GM21717 (cell line): ENCODE measurements at regions not wholly inside any gene's neighbourhood (a gene's known extent, or its start where the extent isn't known, plus 50 kb on each side); places are given as distances from the start of the nearest gene placed in this dataset.

Experiments used
- ATAC-seq: cut with Tn5 transposase; IDR thresholded peaks from one replicate; pipeline ENCODE4 v1.9.1; 2021; ENCODE audit warnings: mild to moderate bottlenecking, moderate library complexity; ENCODE audit not compliant: unreplicated experiment

GRCh38 chr15:31472636-31473384, 146.2 kb downstream of the KLF13 start:
- peak; percentile 70 for ATAC-seq

- ATAC-seq, result no peak
Observed at GRCh38 chr15:31473385-31474058, 146.9 kb downstream of the KLF13 start.

- no peak for ATAC-seq
Observed at GRCh38 chr15:31474059-31474868, 147.6 kb downstream of the KLF13 start.

- no peak for ATAC-seq
Observed at GRCh38 chr15:31476236-31476810, 149.7 kb downstream of the KLF13 start.

- ATAC-seq, result no peak
Observed at GRCh38 chr15:31476866-31477265, 150.2 kb downstream of the KLF13 start.

- no peak for ATAC-seq
Observed at GRCh38 chr15:31477301-31477700, 150.7 kb downstream of the KLF13 start.

GRCh38 chr15:31477851-31478701, 151.4 kb downstream of the KLF13 start:
- ATAC-seq, result no peak

- ATAC-seq, result no peak
Observed at GRCh38 chr15:31478702-31479221, 152.1 kb downstream of the KLF13 start.

- ATAC-seq, result no peak
Observed at GRCh38 chr15:31480356-31481025, 153.9 kb downstream of the KLF13 start.

GRCh38 chr15:31481142-31481541, 154.5 kb downstream of the KLF13 start:
- no peak for ATAC-seq

GRCh38 chr15:31482122-31482922, 155.7 kb downstream of the KLF13 start:
- no peak for ATAC-seq

- no peak for ATAC-seq
Observed at GRCh38 chr15:31483053-31483985, 156.7 kb downstream of the KLF13 start.

- no peak for ATAC-seq
Observed at GRCh38 chr15:31483986-31484951, 157.6 kb downstream of the KLF13 start.

- ATAC-seq, result no peak
Observed at GRCh38 chr15:31484986-31485385, 158.4 kb downstream of the KLF13 start.

GRCh38 chr15:31485431-31485830, 158.8 kb downstream of the KLF13 start:
- ATAC-seq, result no peak

GRCh38 chr15:31485911-31486461, 159.4 kb downstream of the KLF13 start:
- no peak for ATAC-seq
